Lung (tissue), 11 donors: ENCODE measurements at regions not wholly inside any gene's neighbourhood (a gene's known extent, or its start where the extent isn't known, plus 50 kb on each side); places are given as distances from the start of the nearest gene placed in this dataset.

Source experiments
- ATAC-seq: fragments of 200-7000 bp; cut with Tn5 transposase; one replicate; pipeline ENCODE4 v1.9.1; 2020; ENCODE audit warnings: moderate number of reproducible peaks; ENCODE audit not compliant: insufficient read depth, low FRiP score
- DNase-seq, 3 donors: peaks; one replicate each; pipeline ENCODE4 v3.0.0-alpha.2; 2013 to 2017
- H3K27ac ChIP-seq, 2 donors: one replicate each; pipeline ENCODE4 v1.5.1; 2013; ENCODE audit warnings: mild to moderate bottlenecking in 2 of 2, moderate library complexity in 2 of 2, control low read depth in 1 of 2, inconsistent platforms in 1 of 2, low read depth in 1 of 2, low read length in 1 of 2
- H3K27me3 ChIP-seq, 3 donors: one replicate each; pipeline ENCODE4 v1.5.1; 2013; ENCODE audit warnings: low read length in 2 of 3; ENCODE audit not compliant: control insufficient read depth in 3 of 3, insufficient read depth in 3 of 3
- H3K36me3 ChIP-seq, 4 donors: one replicate each; pipeline ENCODE4 v1.5.1; 2013; ENCODE audit warnings: low read length in 4 of 4, mild to moderate bottlenecking in 1 of 4, moderate library complexity in 1 of 4; ENCODE audit not compliant: control insufficient read depth in 4 of 4, insufficient read depth in 4 of 4
- H3K4me1 ChIP-seq, 5 donors: one replicate each; pipeline ENCODE4 v1.5.1; 2013; ENCODE audit warnings: low read length in 5 of 5, mild to moderate bottlenecking in 2 of 5, moderate library complexity in 1 of 5; ENCODE audit not compliant: control insufficient read depth in 5 of 5, insufficient read depth in 5 of 5
- H3K4me3 ChIP-seq: one replicate; pipeline ENCODE4 v1.5.1; 2013; ENCODE audit warnings: mild to moderate bottlenecking, control low read depth, moderate library complexity
- H3K9ac ChIP-seq, 2 donors: one replicate each; pipeline ENCODE4 v1.5.1; 2013; ENCODE audit warnings: low read length in 2 of 2, control low read depth in 1 of 2; ENCODE audit not compliant: insufficient read depth in 1 of 2
- H3K9me3 ChIP-seq, 4 donors: one replicate each; pipeline ENCODE4 v1.5.1; 2013; ENCODE audit warnings: low read length in 3 of 4, mild to moderate bottlenecking in 1 of 4, moderate library complexity in 1 of 4; ENCODE audit not compliant: control insufficient read depth in 4 of 4, insufficient read depth in 3 of 4
- CTCF ChIP-seq: IDR thresholded peaks from 2 replicates; pipeline ENCODE4 v1.5.1; 2012; ENCODE audit warnings: mild to moderate bottlenecking; ENCODE audit errors: control extremely low read depth, extremely low read depth
- WGBS, 2 donors: extraction: QIAGEN DNeasy Blood & Tissue Kit; methylation state at CpG; one replicate each; pipeline ENCODE4 v1.1.7; 2013; 5-methylcytosine and 5-hydroxymethylcytosine counted together
- donor health status: control.
- donor health status: control.
- donor health status: Bipolar disorder and iron deficiency.
- donor health status: healthy.
- donor health status: DM: yes; HTN: yes; CAD: no.

DNA sequence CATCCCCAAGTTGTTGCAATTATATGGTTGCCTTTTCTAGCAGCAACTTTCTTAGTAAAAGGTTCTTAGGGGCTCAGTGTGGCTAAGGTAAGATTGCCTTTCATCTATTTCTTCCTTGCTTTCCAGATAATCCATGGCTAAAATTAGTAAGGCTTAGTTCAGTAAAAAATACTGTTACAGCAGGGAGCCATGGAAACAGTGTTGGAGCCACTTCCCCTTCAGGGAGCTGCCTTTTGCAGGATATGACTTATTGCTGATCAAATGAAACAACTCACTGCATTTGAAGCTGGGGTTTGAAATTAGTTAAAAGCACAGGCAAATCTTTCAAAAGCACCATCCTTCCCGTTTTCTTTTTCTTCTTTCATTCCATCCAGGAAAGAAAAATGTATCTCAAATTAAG lies 184.3 kb downstream of the C11orf87 start:
- WGBS, 2 donors = 59 to 72% methylated on average over 1 of the region's 1 CpG
- Histone ChIP-seq H3K9ac (no peak overlapping the region), H3K4me1 (peaks cover 0 to 9% (median 0%) of the 10 kb centered on the region in 5 donors), H3K27ac (no peak overlapping the region), H3K9me3 (no peaks in the 10 kb centered on the region), H3K27me3 (no peaks in the 10 kb centered on the region), H3K36me3 (no peaks in the 10 kb centered on the region), H3K4me3 (no peak overlapping the region)
- TF ChIP-seq CTCF = no peak
- DNase-seq = peak in 1 of 3 donors; percentile 2
- ATAC-seq = no peak

GRCh38 chr11:109609454-109610185 lies 187.6 kb downstream of the C11orf87 start:
- Histone ChIP-seq H3K4me1 (peaks cover 0 to 9% (median 0%) of the 10 kb centered on the region in 5 donors), H3K27me3 (no peaks in the 10 kb centered on the region), H3K9me3 (no peaks in the 10 kb centered on the region), H3K36me3 (no peaks in the 10 kb centered on the region), H3K27ac (no peak overlapping the region), H3K4me3 (no peak overlapping the region), H3K9ac (no peak overlapping the region)
- 86 to 88% methylated on average over 1 of the region's 1 CpG for WGBS, 2 donors
- no peak for ATAC-seq
- DNase-seq = no peak
- no peak for TF ChIP-seq CTCF

DNA sequence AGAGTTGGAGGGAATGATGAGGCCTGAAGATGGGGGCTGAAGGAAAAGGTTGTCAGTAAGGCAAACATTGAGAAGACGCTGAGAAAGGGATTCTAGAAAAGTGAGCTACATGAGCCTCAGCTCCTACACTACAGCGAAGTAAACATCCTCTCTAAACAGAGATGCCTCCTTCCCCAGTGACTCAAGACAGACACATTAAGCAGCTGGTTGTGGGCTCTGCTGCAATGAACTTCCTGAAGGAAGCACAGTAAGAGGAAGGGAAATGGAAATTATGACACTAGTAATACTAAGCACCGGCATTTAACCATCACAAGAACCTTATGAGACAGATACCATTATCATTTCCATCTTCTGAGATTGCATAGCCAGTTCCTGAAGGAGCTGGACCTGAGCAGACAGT lies 190.5 kb downstream of the C11orf87 start:
- peaks cover 0 to 3% (median 0%) of the 10 kb centered on the region in 4 donors for H3K9me3 ChIP-seq
- no peak overlapping the region for H3K4me3 ChIP-seq
- DNase-seq = no peak
- H3K4me1 ChIP-seq = no peaks in the 10 kb centered on the region
- H3K9ac ChIP-seq = no peak overlapping the region
- no peak for TF ChIP-seq CTCF
- no peak for ATAC-seq
- H3K36me3 ChIP-seq = no peaks in the 10 kb centered on the region
- 62 to 65% methylated on average over 3 of the region's 3 CpGs for WGBS, 2 donors
- H3K27me3 ChIP-seq = no peaks in the 10 kb centered on the region
- H3K27ac ChIP-seq = no peak overlapping the region

GRCh38 chr11:109619498-109619897 lies 197.5 kb downstream of the C11orf87 start:
- no peaks in the 10 kb centered on the region for H3K36me3 ChIP-seq
- no peak overlapping the region for H3K27ac ChIP-seq
- DNase-seq = no peak
- no peak overlapping the region for H3K4me3 ChIP-seq
- H3K4me1 ChIP-seq = no peaks in the 10 kb centered on the region
- H3K9me3 ChIP-seq = peaks cover 0 to 3% (median 0%) of the 10 kb centered on the region in 4 donors
- no peaks in the 10 kb centered on the region for H3K27me3 ChIP-seq
- TF ChIP-seq CTCF = no peak
- H3K9ac ChIP-seq = no peak overlapping the region
- WGBS, 2 donors = 86 to 88% methylated on average over 4 of the region's 4 CpGs
- no peak for ATAC-seq
